Liver (tissue), 3 donors: ENCODE measurements at regions not wholly inside any gene's neighbourhood (a gene's known extent, or its start where the extent isn't known, plus 50 kb on each side); places are given as distances from the start of the nearest gene placed in this dataset.
A peak's percentile ranks its signal among the peaks of the same experiment; 100 is the strongest.

ENCODE experiments used
- EGR1 ChIP-seq, 2 donors: IDR thresholded peaks; 2 replicates each; pipeline ENCODE4 v1.6.1; 2016 to 2018; ENCODE audit warnings: antibody characterized with exemption in 2 of 2, low read depth in 2 of 2
- FOXA1 ChIP-seq: IDR thresholded peaks from 2 replicates; pipeline ENCODE4 v1.6.1; 2016; ENCODE audit warnings: antibody characterized with exemption
- GABPA ChIP-seq, 2 donors: IDR thresholded peaks in 1 of 2; conservative IDR thresholded peaks in 1 of 2; 2 replicates each; pipeline ENCODE4 v1.6.1; 2016; ENCODE audit warnings: antibody characterized with exemption in 2 of 2, mild to moderate bottlenecking in 1 of 2, moderate library complexity in 1 of 2
- MAX ChIP-seq: IDR thresholded peaks from 2 replicates; pipeline ENCODE4 v1.6.1; 2016; ENCODE audit warnings: antibody characterized with exemption
- YY1 ChIP-seq: IDR thresholded peaks from 2 replicates; pipeline ENCODE4 v1.6.1; 2016; ENCODE audit warnings: antibody characterized with exemption, mild to moderate bottlenecking
- TF ChIP-seq, protein P1 (sequence below): fragments of 150-350 bp; IDR thresholded peaks from 2 replicates; pipeline ENCODE4 v1.5.1; 2017; ENCODE audit warnings: improper control_type of control experiment, low read depth, low read length; ENCODE audit not compliant: missing input control
- TF ChIP-seq, protein P2 (sequence below): IDR thresholded peaks from 2 replicates; pipeline ENCODE4 v1.6.1; 2016; ENCODE audit warnings: antibody characterized with exemption, mild to moderate bottlenecking
- donor health status: healthy.
- donor health status: healthy.

DNA sequence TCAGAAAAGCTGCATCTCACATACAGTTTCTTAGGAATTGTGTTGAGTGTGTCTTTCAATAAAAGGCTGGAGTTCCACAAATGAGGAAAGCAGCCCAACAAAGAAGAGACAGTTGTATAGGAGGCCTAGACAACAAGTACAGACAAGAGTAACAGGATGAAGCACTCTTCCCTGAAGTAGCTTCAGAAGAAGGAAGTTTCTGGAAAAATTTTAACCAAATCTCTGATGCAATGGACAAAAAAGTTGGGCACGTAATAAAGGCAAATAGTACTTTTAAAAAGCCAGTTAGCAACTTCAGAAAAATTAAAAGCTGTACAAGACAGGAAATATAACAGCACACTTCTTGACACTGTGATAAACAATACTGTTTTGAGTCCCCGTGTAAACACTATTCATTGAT is 134.1 kb upstream of the PLEKHG7 start:
- TF ChIP-seq, protein P1, sequence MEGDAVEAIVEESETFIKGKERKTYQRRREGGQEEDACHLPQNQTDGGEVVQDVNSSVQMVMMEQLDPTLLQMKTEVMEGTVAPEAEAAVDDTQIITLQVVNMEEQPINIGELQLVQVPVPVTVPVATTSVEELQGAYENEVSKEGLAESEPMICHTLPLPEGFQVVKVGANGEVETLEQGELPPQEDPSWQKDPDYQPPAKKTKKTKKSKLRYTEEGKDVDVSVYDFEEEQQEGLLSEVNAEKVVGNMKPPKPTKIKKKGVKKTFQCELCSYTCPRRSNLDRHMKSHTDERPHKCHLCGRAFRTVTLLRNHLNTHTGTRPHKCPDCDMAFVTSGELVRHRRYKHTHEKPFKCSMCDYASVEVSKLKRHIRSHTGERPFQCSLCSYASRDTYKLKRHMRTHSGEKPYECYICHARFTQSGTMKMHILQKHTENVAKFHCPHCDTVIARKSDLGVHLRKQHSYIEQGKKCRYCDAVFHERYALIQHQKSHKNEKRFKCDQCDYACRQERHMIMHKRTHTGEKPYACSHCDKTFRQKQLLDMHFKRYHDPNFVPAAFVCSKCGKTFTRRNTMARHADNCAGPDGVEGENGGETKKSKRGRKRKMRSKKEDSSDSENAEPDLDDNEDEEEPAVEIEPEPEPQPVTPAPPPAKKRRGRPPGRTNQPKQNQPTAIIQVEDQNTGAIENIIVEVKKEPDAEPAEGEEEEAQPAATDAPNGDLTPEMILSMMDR: no peak
- TF ChIP-seq GABPA (IDR thresholded peaks at IDR 0.05 in 1 of 2, conservative IDR thresholded peaks at IDR 0.05 in 1 of 2): no peak
- TF ChIP-seq, protein P2, sequence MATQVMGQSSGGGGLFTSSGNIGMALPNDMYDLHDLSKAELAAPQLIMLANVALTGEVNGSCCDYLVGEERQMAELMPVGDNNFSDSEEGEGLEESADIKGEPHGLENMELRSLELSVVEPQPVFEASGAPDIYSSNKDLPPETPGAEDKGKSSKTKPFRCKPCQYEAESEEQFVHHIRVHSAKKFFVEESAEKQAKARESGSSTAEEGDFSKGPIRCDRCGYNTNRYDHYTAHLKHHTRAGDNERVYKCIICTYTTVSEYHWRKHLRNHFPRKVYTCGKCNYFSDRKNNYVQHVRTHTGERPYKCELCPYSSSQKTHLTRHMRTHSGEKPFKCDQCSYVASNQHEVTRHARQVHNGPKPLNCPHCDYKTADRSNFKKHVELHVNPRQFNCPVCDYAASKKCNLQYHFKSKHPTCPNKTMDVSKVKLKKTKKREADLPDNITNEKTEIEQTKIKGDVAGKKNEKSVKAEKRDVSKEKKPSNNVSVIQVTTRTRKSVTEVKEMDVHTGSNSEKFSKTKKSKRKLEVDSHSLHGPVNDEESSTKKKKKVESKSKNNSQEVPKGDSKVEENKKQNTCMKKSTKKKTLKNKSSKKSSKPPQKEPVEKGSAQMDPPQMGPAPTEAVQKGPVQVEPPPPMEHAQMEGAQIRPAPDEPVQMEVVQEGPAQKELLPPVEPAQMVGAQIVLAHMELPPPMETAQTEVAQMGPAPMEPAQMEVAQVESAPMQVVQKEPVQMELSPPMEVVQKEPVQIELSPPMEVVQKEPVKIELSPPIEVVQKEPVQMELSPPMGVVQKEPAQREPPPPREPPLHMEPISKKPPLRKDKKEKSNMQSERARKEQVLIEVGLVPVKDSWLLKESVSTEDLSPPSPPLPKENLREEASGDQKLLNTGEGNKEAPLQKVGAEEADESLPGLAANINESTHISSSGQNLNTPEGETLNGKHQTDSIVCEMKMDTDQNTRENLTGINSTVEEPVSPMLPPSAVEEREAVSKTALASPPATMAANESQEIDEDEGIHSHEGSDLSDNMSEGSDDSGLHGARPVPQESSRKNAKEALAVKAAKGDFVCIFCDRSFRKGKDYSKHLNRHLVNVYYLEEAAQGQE: peak; percentile 35
- TF ChIP-seq FOXA1: no peak
- no peak for TF ChIP-seq EGR1 (IDR thresholded peaks at IDR 0.05; ENCODE audit: low read depth in 2 of 2)
- TF ChIP-seq YY1: peak; percentile 57
- TF ChIP-seq MAX: peak; percentile 56
